ENCODE measurements at regions not wholly inside any gene's neighbourhood (a gene's known extent, or its start where the extent isn't known, plus 50 kb on each side); places are given as distances from the start of the nearest gene placed in this dataset.

DNA sequence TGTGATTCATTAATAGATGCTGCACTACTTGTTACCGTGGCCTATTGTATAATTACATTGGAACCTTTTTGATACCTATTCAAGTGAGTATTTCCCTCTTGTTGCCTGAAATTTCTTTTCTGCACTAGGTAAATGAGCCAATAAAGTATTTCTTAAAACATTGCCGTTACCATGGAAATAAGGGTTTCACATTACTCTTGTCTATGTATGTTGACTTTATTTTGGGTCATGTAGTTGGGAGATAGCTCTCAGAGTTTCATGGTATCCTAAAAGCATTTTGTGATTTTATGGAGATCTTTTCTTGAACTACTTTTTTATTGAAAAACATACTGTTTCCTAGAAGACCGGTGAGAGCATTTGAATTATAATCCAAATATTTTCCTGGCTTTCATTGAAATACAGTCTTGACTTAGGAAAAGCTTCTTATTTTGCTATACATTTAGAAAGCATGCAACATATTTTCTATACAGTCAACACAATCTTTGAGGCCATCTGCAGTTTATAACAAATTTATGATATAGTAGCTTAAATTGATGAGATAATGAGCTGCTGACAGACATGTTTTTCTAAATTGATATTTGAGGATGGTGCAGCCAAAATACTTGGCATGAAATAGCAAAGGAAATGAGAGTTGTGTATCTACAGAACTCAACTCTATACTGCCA lies 650.4 kb downstream of the RFPL4B start:
- TF ChIP-seq POLR2AphosphoS5 (IDR thresholded peaks at IDR 0.05; ENCODE audit: low read depth, low read length) (no peak), SIN3A (IDR thresholded peaks at IDR 0.05; ENCODE audit: borderline replicate concordance, insufficient read depth, low read depth, low read length) (no peak)
- TF ChIP-seq, protein P1, sequence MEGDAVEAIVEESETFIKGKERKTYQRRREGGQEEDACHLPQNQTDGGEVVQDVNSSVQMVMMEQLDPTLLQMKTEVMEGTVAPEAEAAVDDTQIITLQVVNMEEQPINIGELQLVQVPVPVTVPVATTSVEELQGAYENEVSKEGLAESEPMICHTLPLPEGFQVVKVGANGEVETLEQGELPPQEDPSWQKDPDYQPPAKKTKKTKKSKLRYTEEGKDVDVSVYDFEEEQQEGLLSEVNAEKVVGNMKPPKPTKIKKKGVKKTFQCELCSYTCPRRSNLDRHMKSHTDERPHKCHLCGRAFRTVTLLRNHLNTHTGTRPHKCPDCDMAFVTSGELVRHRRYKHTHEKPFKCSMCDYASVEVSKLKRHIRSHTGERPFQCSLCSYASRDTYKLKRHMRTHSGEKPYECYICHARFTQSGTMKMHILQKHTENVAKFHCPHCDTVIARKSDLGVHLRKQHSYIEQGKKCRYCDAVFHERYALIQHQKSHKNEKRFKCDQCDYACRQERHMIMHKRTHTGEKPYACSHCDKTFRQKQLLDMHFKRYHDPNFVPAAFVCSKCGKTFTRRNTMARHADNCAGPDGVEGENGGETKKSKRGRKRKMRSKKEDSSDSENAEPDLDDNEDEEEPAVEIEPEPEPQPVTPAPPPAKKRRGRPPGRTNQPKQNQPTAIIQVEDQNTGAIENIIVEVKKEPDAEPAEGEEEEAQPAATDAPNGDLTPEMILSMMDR (IDR thresholded peaks at IDR 0.05), result no peak
- TF ChIP-seq, protein P2, sequence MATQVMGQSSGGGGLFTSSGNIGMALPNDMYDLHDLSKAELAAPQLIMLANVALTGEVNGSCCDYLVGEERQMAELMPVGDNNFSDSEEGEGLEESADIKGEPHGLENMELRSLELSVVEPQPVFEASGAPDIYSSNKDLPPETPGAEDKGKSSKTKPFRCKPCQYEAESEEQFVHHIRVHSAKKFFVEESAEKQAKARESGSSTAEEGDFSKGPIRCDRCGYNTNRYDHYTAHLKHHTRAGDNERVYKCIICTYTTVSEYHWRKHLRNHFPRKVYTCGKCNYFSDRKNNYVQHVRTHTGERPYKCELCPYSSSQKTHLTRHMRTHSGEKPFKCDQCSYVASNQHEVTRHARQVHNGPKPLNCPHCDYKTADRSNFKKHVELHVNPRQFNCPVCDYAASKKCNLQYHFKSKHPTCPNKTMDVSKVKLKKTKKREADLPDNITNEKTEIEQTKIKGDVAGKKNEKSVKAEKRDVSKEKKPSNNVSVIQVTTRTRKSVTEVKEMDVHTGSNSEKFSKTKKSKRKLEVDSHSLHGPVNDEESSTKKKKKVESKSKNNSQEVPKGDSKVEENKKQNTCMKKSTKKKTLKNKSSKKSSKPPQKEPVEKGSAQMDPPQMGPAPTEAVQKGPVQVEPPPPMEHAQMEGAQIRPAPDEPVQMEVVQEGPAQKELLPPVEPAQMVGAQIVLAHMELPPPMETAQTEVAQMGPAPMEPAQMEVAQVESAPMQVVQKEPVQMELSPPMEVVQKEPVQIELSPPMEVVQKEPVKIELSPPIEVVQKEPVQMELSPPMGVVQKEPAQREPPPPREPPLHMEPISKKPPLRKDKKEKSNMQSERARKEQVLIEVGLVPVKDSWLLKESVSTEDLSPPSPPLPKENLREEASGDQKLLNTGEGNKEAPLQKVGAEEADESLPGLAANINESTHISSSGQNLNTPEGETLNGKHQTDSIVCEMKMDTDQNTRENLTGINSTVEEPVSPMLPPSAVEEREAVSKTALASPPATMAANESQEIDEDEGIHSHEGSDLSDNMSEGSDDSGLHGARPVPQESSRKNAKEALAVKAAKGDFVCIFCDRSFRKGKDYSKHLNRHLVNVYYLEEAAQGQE (IDR thresholded peaks at IDR 0.05; ENCODE audit: insufficient read depth in 1 of 2, low read depth in 2 of 2, low read length in 1 of 2), result no peak
